Panc1 (cell line): ENCODE measurements at regions not wholly inside any gene's neighbourhood (a gene's known extent, or its start where the extent isn't known, plus 50 kb on each side); places are given as distances from the start of the nearest gene placed in this dataset.

ENCODE experiments used
- ATAC-seq: fragments of 200-7000 bp; cut with Tn5 transposase; 2 replicates; pipeline ENCODE4 v1.9.1; 2020; ENCODE audit warnings: mild to moderate bottlenecking, moderate library complexity
- BruUV-seq: library from RNA; stranded (reverse); fragments of 400-500 nt; replicated peaks from 2 replicates; lab custom pipeline; 2021; lab: Mats Ljungman, UMichigan
- CTCF ChIA-PET: fragments of 300-600 bp; sonication (Branson Sonifier 250); formaldehyde crosslinking; loops from one replicate; lab custom pipeline; 2022; ENCODE audit warnings: antibody characterized with exemption; lab: Charles Lee
- POLR2A ChIA-PET: fragments of 300-600 bp; sonication (Branson Sonifier 250); formaldehyde crosslinking; loops from one replicate; lab custom pipeline; 2022; ENCODE audit warnings: antibody characterized with exemption; lab: Charles Lee
- DNase-seq: peaks from one replicate; pipeline ENCODE4 v3.0.0-alpha.2; 2010; ENCODE audit warnings: low read depth, low spot score
- H3K27ac ChIP-seq: 2 replicates; pipeline ENCODE4 v1.5.1; 2011; ENCODE audit warnings: mild to moderate bottlenecking, low read length, inconsistent platforms
- H3K27me3 ChIP-seq: fragments of 200-500 bp; sonication (Bioruptor generic); 2 replicates; pipeline ENCODE4 v1.6.0; 2014; ENCODE audit warnings: low read length, inconsistent platforms; ENCODE audit not compliant: control insufficient read depth, insufficient read depth
- H3K36me3 ChIP-seq: fragments of 200-500 bp; sonication (Bioruptor generic); 2 replicates; pipeline ENCODE4 v1.5.1; 2014; ENCODE audit warnings: inconsistent platforms, mild to moderate bottlenecking, low read length, moderate library complexity; ENCODE audit not compliant: control insufficient read depth, insufficient read depth
- H3K4me1 ChIP-seq: 2 replicates; pipeline ENCODE4 v1.5.1; 2011; ENCODE audit warnings: inconsistent platforms, mild to moderate bottlenecking, low read length, moderate library complexity; ENCODE audit not compliant: control insufficient read depth, insufficient read depth
- H3K4me3 ChIP-seq, 2 experiments: 2 replicates each; pipeline ENCODE4 v1.5.1; 2011 to 2012; ENCODE audit warnings: low read depth in 2 of 2, low read length in 2 of 2, mild to moderate bottlenecking in 2 of 2, inconsistent platforms in 1 of 2, moderate library complexity in 1 of 2
- H3K9me3 ChIP-seq: fragments of 200-500 bp; sonication (Bioruptor generic); 2 replicates; pipeline ENCODE4 v1.5.1; 2014; ENCODE audit warnings: low read depth, mild to moderate bottlenecking, inconsistent platforms, low read length, moderate library complexity; ENCODE audit not compliant: control insufficient read depth, insufficient read depth
- POLR2AphosphoS5 ChIP-seq: IDR thresholded peaks from 2 replicates; pipeline ENCODE4 v1.6.1; 2012; ENCODE audit warnings: mild to moderate bottlenecking, low read depth, low read length, moderate library complexity
- SIN3A ChIP-seq: IDR thresholded peaks from 2 replicates; pipeline ENCODE4 v1.6.1; 2012; ENCODE audit warnings: low read depth, mild to moderate bottlenecking, low read length, moderate library complexity, borderline replicate concordance; ENCODE audit not compliant: insufficient read depth
- TCF7L2 ChIP-seq: IDR thresholded peaks from 2 replicates; pipeline ENCODE4 v1.6.1; 2011; ENCODE audit warnings: mild to moderate bottlenecking, low read depth, low read length, inconsistent platforms
- in situ Hi-C: cut with HindIII; loops from 2 replicates; pipeline ENCODE4 v1.10.0; 2016; ENCODE audit warnings: low sequenced_read_pairs, low pct_unique_long_range_greater_than_20kb
- intact Hi-C: fragments of 100-400 bp; cut with micrococcal nuclease; formaldehyde crosslinking; loops from one replicate; pipeline ENCODE4 v1.10.0; 2022; ENCODE audit not compliant: unreplicated experiment
- TF ChIP-seq, protein P1 (sequence below), 2 experiments: IDR thresholded peaks; 2 replicates each; pipeline ENCODE4 v1.6.1; 2011 to 2012; ENCODE audit warnings: low read depth in 2 of 2, control low read depth in 1 of 2, low read length in 1 of 2, mild to moderate bottlenecking in 1 of 2, moderate library complexity in 1 of 2; ENCODE audit not compliant: insufficient read depth in 1 of 2
- TF ChIP-seq, protein P2 (sequence below): fragments of 450-650 bp; IDR thresholded peaks from 2 replicates; pipeline ENCODE4 v1.5.1; 2017; ENCODE audit warnings: mild to moderate bottlenecking

DNA sequence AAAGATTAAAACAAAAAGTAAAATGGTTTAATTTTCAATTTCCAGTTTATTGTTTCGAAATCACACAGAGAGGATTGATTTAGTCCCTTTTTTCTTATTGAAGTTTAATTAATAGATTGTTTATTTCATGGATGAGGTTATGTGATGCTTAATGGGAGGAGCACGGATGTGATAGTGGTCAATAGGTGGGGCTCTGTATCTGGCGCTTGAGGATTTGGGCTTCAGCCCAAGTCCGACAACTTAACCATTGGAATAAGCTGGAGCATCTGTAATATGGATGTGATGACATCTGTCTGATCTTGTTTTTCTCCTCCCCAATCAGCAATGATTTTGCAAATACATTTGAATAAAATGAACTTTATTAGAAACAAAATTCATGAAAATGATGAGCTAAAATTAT lies 169.2 kb downstream of the LYPLAL1 start:
- ChIA-PET CTCF (no interaction called here), POLR2A (no interaction called here)
- DNase-seq (no peak), ATAC-seq (no peak)
- H3K9me3 ChIP-seq = peaks cover 10% of the 10 kb centered on the region
- TF ChIP-seq, protein P1, sequence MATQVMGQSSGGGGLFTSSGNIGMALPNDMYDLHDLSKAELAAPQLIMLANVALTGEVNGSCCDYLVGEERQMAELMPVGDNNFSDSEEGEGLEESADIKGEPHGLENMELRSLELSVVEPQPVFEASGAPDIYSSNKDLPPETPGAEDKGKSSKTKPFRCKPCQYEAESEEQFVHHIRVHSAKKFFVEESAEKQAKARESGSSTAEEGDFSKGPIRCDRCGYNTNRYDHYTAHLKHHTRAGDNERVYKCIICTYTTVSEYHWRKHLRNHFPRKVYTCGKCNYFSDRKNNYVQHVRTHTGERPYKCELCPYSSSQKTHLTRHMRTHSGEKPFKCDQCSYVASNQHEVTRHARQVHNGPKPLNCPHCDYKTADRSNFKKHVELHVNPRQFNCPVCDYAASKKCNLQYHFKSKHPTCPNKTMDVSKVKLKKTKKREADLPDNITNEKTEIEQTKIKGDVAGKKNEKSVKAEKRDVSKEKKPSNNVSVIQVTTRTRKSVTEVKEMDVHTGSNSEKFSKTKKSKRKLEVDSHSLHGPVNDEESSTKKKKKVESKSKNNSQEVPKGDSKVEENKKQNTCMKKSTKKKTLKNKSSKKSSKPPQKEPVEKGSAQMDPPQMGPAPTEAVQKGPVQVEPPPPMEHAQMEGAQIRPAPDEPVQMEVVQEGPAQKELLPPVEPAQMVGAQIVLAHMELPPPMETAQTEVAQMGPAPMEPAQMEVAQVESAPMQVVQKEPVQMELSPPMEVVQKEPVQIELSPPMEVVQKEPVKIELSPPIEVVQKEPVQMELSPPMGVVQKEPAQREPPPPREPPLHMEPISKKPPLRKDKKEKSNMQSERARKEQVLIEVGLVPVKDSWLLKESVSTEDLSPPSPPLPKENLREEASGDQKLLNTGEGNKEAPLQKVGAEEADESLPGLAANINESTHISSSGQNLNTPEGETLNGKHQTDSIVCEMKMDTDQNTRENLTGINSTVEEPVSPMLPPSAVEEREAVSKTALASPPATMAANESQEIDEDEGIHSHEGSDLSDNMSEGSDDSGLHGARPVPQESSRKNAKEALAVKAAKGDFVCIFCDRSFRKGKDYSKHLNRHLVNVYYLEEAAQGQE (IDR thresholded peaks at IDR 0.05; ENCODE audit: insufficient read depth in 1 of 2, low read depth in 2 of 2, low read length in 1 of 2) = no peak
- TF ChIP-seq SIN3A (no peak), TCF7L2 (no peak)
- no peaks in the 10 kb centered on the region for H3K4me1 ChIP-seq
- H3K4me3 ChIP-seq = no peak overlapping the region
- intact Hi-C loops = no loop called here
- in situ Hi-C loops = no loop called here
- BruUV-seq = no TSS peak
- no peaks in the 10 kb centered on the region for H3K36me3 ChIP-seq
- H3K27me3 ChIP-seq = no peaks in the 10 kb centered on the region
- H3K27ac ChIP-seq = no peak overlapping the region

DNA sequence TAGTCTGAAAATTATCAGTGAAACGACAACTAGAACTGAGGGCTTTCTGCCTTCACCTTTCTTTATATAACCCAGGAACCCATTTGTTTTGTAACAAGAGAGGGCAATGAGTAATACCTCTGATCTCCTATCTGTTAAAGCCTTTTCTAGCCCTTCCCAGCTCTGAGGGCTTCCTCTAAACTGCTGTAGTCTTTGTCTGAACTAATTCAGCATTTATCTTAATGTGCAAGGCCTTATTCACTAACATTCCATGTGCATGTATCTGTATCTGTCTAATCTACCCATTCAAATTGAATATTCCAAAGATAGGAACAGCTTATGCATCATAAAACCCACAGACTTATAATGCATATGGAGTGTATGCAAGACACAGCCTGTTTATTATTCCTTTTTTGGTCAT lies 167.1 kb downstream of the LYPLAL1 start:
- Histone ChIP-seq H3K4me1 (no peaks in the 10 kb centered on the region), H3K9me3 (peaks cover under 1% of the 10 kb centered on the region; the same call in 1 of the 2 replicates), H3K4me3 (no peak overlapping the region), H3K27me3 (no peaks in the 10 kb centered on the region), H3K27ac (no peak overlapping the region), H3K36me3 (no peaks in the 10 kb centered on the region)
- BruUV-seq = no TSS peak
- in situ Hi-C loops = no loop called here
- CTCF ChIA-PET = no interaction called here
- DNase-seq (no peak), ATAC-seq (no peak)
- POLR2A ChIA-PET = no interaction called here
- intact Hi-C loops = no loop called here
- TF ChIP-seq, protein P1 (IDR thresholded peaks at IDR 0.05; ENCODE audit: insufficient read depth in 1 of 2, low read depth in 2 of 2, low read length in 1 of 2) = no peak
- no peak for TF ChIP-seq SIN3A
- TF ChIP-seq POLR2AphosphoS5 = no peak
- TF ChIP-seq, protein P2, sequence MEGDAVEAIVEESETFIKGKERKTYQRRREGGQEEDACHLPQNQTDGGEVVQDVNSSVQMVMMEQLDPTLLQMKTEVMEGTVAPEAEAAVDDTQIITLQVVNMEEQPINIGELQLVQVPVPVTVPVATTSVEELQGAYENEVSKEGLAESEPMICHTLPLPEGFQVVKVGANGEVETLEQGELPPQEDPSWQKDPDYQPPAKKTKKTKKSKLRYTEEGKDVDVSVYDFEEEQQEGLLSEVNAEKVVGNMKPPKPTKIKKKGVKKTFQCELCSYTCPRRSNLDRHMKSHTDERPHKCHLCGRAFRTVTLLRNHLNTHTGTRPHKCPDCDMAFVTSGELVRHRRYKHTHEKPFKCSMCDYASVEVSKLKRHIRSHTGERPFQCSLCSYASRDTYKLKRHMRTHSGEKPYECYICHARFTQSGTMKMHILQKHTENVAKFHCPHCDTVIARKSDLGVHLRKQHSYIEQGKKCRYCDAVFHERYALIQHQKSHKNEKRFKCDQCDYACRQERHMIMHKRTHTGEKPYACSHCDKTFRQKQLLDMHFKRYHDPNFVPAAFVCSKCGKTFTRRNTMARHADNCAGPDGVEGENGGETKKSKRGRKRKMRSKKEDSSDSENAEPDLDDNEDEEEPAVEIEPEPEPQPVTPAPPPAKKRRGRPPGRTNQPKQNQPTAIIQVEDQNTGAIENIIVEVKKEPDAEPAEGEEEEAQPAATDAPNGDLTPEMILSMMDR = no peak
- no peak for TF ChIP-seq TCF7L2
